GM06990 (cell line): ENCODE measurements at regions not wholly inside any gene's neighbourhood (a gene's known extent, or its start where the extent isn't known, plus 50 kb on each side); places are given as distances from the start of the nearest gene placed in this dataset.
A peak's percentile ranks its signal among the peaks of the same experiment; 100 is the strongest.

Experiments used
- DNase-seq: peaks from one replicate; pipeline ENCODE4 v3.0.0-alpha.2; 2011; ENCODE audit not compliant: insufficient read length; ENCODE audit errors: extremely low read depth
- H3K27me3 ChIP-seq: replicated peaks from 2 replicates; pipeline ENCODE4 v1.6.0; 2011; ENCODE audit warnings: low read length; ENCODE audit not compliant: control insufficient read depth, insufficient read depth
- H3K36me3 ChIP-seq: 2 replicates; pipeline ENCODE4 v1.5.1; 2011; ENCODE audit warnings: low read length; ENCODE audit not compliant: control insufficient read depth, insufficient read depth
- H3K4me3 ChIP-seq: replicated peaks from 2 replicates; pipeline ENCODE4 v1.5.1; 2011; ENCODE audit warnings: low read depth, mild to moderate bottlenecking, control low read depth, low read length
- TF ChIP-seq, protein P1 (sequence below): IDR thresholded peaks from 2 replicates; pipeline ENCODE4 v1.5.1; 2011; ENCODE audit warnings: low read length, control low read depth, mild to moderate bottlenecking, inconsistent platforms; ENCODE audit not compliant: insufficient read depth, poor library complexity, severe bottlenecking

DNA sequence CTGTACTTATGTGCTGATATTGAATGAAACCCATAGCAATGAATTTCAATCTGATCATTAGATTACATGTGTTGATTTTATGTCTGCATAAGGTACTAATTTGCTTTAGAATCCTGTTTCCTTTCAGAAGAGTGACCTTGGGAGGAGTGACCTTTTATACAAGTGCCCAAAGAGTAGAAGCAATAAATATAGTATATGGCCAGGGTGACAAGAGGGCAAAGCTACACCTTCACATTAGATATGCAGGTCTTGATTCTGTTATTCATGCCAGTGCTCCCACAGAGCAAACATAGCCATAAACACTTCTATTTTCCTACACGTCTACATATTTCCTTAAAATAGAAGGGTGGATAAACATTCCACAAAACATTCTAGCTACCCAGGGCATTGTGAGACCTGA is 158.2 kb upstream of the RAP2B start:
- TF ChIP-seq, protein P1, sequence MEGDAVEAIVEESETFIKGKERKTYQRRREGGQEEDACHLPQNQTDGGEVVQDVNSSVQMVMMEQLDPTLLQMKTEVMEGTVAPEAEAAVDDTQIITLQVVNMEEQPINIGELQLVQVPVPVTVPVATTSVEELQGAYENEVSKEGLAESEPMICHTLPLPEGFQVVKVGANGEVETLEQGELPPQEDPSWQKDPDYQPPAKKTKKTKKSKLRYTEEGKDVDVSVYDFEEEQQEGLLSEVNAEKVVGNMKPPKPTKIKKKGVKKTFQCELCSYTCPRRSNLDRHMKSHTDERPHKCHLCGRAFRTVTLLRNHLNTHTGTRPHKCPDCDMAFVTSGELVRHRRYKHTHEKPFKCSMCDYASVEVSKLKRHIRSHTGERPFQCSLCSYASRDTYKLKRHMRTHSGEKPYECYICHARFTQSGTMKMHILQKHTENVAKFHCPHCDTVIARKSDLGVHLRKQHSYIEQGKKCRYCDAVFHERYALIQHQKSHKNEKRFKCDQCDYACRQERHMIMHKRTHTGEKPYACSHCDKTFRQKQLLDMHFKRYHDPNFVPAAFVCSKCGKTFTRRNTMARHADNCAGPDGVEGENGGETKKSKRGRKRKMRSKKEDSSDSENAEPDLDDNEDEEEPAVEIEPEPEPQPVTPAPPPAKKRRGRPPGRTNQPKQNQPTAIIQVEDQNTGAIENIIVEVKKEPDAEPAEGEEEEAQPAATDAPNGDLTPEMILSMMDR: no peak
- no peaks in the 10 kb centered on the region for H3K27me3 ChIP-seq
- no peak for DNase-seq
- no peak overlapping the region for H3K4me3 ChIP-seq
- no peaks in the 10 kb centered on the region for H3K36me3 ChIP-seq

DNA sequence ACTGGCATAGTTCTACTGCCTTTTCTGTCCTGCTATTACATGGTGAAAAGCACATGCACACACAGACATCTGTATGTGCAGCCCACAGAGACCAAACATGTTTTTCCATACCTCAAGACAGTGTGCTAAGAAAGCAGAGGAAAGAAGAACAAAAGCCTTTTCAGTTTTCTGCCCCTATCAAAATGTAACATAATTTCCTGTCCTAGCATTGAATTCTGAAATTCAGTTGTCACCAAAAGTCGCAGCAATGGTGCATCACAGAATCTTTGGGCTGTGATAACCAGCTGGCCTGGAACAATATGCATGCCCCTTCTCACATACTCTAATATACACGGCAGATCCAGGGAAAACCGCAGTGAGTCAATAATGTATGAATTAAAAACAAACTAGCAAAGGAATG is 153.8 kb upstream of the RAP2B start:
- TF ChIP-seq, protein P1: no peak
- H3K4me3 ChIP-seq: no peak overlapping the region
- no peak for DNase-seq
- no peaks in the 10 kb centered on the region for H3K27me3 ChIP-seq
- no peaks in the 10 kb centered on the region for H3K36me3 ChIP-seq

- H3K36me3 ChIP-seq: no peaks in the 10 kb centered on the region
- H3K4me3 ChIP-seq: no peak overlapping the region
- DNase-seq: no peak
- TF ChIP-seq, protein P1: no peak
- no peaks in the 10 kb centered on the region for H3K27me3 ChIP-seq
These were observed 138.1 kb upstream of the RAP2B start for GRCh38 chr3:153023896-153024295.

- H3K36me3 ChIP-seq: no peaks in the 10 kb centered on the region
- H3K4me3 ChIP-seq: no peak overlapping the region
- no peak for DNase-seq
- H3K27me3 ChIP-seq: no peaks in the 10 kb centered on the region
- TF ChIP-seq, protein P1: peak; percentile 36
These were observed 136.0 kb upstream of the RAP2B start for GRCh38 chr3:153026026-153026425.

- H3K36me3 ChIP-seq: no peaks in the 10 kb centered on the region
- H3K4me3 ChIP-seq: no peak overlapping the region
- no peak for DNase-seq
- no peaks in the 10 kb centered on the region for H3K27me3 ChIP-seq
- TF ChIP-seq, protein P1: no peak
These were observed 133.6 kb upstream of the RAP2B start for GRCh38 chr3:153028381-153028780.

- H3K4me3 ChIP-seq: no peak overlapping the region
- TF ChIP-seq, protein P1: no peak
- H3K27me3 ChIP-seq: no peaks in the 10 kb centered on the region
- DNase-seq: no peak
- no peaks in the 10 kb centered on the region for H3K36me3 ChIP-seq
These were observed 132.7 kb upstream of the RAP2B start for GRCh38 chr3:153029350-153029749.
